WTC11 (cell line): ENCODE measurements at regions not wholly inside any gene's neighbourhood (a gene's known extent, or its start where the extent isn't known, plus 50 kb on each side); places are given as distances from the start of the nearest gene placed in this dataset.

Experiments
- CBFB ChIP-seq: sonication (generic); formaldehyde crosslinking; IDR thresholded peaks from 2 replicates; pipeline ENCODE4 v1.8.1; 2022; ENCODE audit warnings: mild to moderate bottlenecking, low read depth, missing genetic modification reagents
- CREB1 ChIP-seq: sonication (generic); formaldehyde crosslinking; IDR thresholded peaks from 2 replicates; pipeline ENCODE4 v1.8.0; 2023; ENCODE audit warnings: mild to moderate bottlenecking, missing genetic modification reagents
- FOXJ3 ChIP-seq: sonication (generic); formaldehyde crosslinking; IDR thresholded peaks from 2 replicates; pipeline ENCODE4 v1.9.0; 2021; ENCODE audit warnings: missing genetic modification reagents, mild to moderate bottlenecking, borderline replicate concordance
- MXD4 ChIP-seq: fragments of 250-450 bp; sonication (Bioruptor Pico); IDR thresholded peaks from 2 replicates; pipeline ENCODE4 v1.8.0; 2021; ENCODE audit warnings: mild to moderate bottlenecking, moderate library complexity, borderline replicate concordance
- NFYB ChIP-seq: sonication (generic); formaldehyde crosslinking; conservative IDR thresholded peaks from 2 replicates; pipeline ENCODE4 v1.8.0; 2022; ENCODE audit warnings: low read depth, missing genetic modification reagents
- RORB ChIP-seq: fragments of 250-450 bp; sonication (Bioruptor Pico); IDR thresholded peaks from 2 replicates; pipeline ENCODE4 v1.9.0; 2021; ENCODE audit warnings: mild to moderate bottlenecking
- ZNF423 ChIP-seq: fragments of 250-450 bp; sonication (Bioruptor Pico); IDR thresholded peaks from 2 replicates; pipeline ENCODE4 v2.1.2; 2022; ENCODE audit warnings: mild to moderate bottlenecking, moderate library complexity
- TF ChIP-seq, protein P1 (sequence below): fragments of 200-600 bp; IDR thresholded peaks from 2 replicates; pipeline ENCODE4 v1.8.0; 2022; ENCODE audit warnings: antibody characterized with exemption
- TF ChIP-seq, protein P2 (sequence below): sonication (generic); formaldehyde crosslinking; IDR thresholded peaks from 2 replicates; pipeline ENCODE4 v1.8.0; 2023; ENCODE audit warnings: mild to moderate bottlenecking, missing genetic modification reagents
- TF ChIP-seq, protein P3 (sequence below): sonication (generic); formaldehyde crosslinking; IDR thresholded peaks from 2 replicates; pipeline ENCODE4 v1.8.0; 2022; ENCODE audit warnings: mild to moderate bottlenecking, missing genetic modification reagents
- TF ChIP-seq, protein P4 (sequence below): sonication (generic); formaldehyde crosslinking; IDR thresholded peaks from 2 replicates; pipeline ENCODE4 v1.8.0; 2022; ENCODE audit warnings: mild to moderate bottlenecking, missing genetic modification reagents

DNA sequence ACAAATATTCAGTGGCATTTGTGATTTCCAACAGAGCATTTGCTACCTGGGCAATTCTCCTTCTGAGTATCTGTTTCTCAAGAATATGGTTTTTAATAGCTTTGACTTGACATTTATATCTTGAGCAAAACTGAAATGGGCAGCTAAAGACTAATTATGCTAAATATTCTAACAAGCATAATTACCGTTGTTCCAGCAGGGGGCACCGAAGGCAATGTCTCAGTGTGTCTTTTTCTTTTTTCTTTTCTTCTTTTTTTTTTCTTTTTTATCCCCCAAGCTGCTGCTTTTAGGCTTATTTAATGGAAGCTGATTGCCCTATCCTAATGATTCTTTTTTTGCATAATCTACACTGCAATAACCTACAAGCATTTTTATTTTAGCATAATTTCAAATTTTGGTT lies 138.9 kb upstream of the NABP1 start:
- TF ChIP-seq NFYB (CRISPR knock-in tag) (no peak), ZNF423 (CRISPR knock-in tag) (no peak), RORB (CRISPR knock-in tag) (no peak), CREB1 (CRISPR knock-in tag) (no peak), CBFB (CRISPR knock-in tag) (no peak), FOXJ3 (CRISPR knock-in tag) (no peak), MXD4 (CRISPR knock-in tag) (no peak)
- TF ChIP-seq, protein P1, sequence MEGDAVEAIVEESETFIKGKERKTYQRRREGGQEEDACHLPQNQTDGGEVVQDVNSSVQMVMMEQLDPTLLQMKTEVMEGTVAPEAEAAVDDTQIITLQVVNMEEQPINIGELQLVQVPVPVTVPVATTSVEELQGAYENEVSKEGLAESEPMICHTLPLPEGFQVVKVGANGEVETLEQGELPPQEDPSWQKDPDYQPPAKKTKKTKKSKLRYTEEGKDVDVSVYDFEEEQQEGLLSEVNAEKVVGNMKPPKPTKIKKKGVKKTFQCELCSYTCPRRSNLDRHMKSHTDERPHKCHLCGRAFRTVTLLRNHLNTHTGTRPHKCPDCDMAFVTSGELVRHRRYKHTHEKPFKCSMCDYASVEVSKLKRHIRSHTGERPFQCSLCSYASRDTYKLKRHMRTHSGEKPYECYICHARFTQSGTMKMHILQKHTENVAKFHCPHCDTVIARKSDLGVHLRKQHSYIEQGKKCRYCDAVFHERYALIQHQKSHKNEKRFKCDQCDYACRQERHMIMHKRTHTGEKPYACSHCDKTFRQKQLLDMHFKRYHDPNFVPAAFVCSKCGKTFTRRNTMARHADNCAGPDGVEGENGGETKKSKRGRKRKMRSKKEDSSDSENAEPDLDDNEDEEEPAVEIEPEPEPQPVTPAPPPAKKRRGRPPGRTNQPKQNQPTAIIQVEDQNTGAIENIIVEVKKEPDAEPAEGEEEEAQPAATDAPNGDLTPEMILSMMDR, result 0 out of 2 replicates have a peak, but pooled peaks have one; percentile 13
- TF ChIP-seq, protein P2, sequence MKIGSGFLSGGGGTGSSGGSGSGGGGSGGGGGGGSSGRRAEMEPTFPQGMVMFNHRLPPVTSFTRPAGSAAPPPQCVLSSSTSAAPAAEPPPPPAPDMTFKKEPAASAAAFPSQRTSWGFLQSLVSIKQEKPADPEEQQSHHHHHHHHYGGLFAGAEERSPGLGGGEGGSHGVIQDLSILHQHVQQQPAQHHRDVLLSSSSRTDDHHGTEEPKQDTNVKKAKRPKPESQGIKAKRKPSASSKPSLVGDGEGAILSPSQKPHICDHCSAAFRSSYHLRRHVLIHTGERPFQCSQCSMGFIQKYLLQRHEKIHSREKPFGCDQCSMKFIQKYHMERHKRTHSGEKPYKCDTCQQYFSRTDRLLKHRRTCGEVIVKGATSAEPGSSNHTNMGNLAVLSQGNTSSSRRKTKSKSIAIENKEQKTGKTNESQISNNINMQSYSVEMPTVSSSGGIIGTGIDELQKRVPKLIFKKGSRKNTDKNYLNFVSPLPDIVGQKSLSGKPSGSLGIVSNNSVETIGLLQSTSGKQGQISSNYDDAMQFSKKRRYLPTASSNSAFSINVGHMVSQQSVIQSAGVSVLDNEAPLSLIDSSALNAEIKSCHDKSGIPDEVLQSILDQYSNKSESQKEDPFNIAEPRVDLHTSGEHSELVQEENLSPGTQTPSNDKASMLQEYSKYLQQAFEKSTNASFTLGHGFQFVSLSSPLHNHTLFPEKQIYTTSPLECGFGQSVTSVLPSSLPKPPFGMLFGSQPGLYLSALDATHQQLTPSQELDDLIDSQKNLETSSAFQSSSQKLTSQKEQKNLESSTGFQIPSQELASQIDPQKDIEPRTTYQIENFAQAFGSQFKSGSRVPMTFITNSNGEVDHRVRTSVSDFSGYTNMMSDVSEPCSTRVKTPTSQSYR, result no peak
- TF ChIP-seq, protein P3, sequence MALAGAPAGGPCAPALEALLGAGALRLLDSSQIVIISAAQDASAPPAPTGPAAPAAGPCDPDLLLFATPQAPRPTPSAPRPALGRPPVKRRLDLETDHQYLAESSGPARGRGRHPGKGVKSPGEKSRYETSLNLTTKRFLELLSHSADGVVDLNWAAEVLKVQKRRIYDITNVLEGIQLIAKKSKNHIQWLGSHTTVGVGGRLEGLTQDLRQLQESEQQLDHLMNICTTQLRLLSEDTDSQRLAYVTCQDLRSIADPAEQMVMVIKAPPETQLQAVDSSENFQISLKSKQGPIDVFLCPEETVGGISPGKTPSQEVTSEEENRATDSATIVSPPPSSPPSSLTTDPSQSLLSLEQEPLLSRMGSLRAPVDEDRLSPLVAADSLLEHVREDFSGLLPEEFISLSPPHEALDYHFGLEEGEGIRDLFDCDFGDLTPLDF (CRISPR knock-in tag), result no peak
- TF ChIP-seq, protein P4, sequence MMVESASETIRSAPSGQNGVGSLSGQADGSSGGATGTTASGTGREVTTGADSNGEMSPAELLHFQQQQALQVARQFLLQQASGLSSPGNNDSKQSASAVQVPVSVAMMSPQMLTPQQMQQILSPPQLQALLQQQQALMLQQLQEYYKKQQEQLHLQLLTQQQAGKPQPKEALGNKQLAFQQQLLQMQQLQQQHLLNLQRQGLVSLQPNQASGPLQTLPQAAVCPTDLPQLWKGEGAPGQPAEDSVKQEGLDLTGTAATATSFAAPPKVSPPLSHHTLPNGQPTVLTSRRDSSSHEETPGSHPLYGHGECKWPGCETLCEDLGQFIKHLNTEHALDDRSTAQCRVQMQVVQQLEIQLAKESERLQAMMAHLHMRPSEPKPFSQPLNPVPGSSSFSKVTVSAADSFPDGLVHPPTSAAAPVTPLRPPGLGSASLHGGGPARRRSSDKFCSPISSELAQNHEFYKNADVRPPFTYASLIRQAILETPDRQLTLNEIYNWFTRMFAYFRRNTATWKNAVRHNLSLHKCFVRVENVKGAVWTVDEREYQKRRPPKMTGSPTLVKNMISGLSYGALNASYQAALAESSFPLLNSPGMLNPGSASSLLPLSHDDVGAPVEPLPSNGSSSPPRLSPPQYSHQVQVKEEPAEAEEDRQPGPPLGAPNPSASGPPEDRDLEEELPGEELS, result no peak
